ENCODE measurements at regions not wholly inside any gene's neighbourhood (a gene's known extent, or its start where the extent isn't known, plus 50 kb on each side); places are given as distances from the start of the nearest gene placed in this dataset.
A peak's percentile ranks its signal among the peaks of the same experiment; 100 is the strongest.

GRCh38 chr3:161576714-161577510 lies 80.3 kb downstream of the OTOL1 start:
- H3K4me3 ChIP-seq (ENCODE audit: low read depth in 2 of 2, low read length in 1 of 2): peak overlapping the region in 1 of 2 experiments; percentile 14; a peak in 1 of 4 replicates
- no peaks in the 10 kb centered on the region for H3K9me3 ChIP-seq
- no peak overlapping the region for H3K4me2 ChIP-seq
- no peak overlapping the region for H3K27ac ChIP-seq (ENCODE audit: low read depth in 2 of 2, low read length in 1 of 2)
- CTCF ChIA-PET: no interaction called here
- no peaks in the 10 kb centered on the region for H3K36me3 ChIP-seq (replicated peaks in 1 of 2; ENCODE audit: control insufficient read depth in 1 of 2, insufficient read depth in 2 of 2, low read length in 1 of 2)
- H3K9ac ChIP-seq: no peak overlapping the region
- no peak overlapping the region for H2AFZ ChIP-seq (ENCODE audit: low read depth)
- H3K79me2 ChIP-seq (ENCODE audit: insufficient read depth): no peaks in the 10 kb centered on the region
- H4K20me1 ChIP-seq (ENCODE audit: insufficient read depth): no peaks in the 10 kb centered on the region
- peak; percentile 20 for DNase-seq
- POLR2A ChIA-PET: no interaction called here
- H3K4me1 ChIP-seq (ENCODE audit: control insufficient read depth in 1 of 2, insufficient read depth in 2 of 2, low read depth in 1 of 2, low read length in 1 of 2): peaks cover 0 to 5% of the 10 kb centered on the region in 2 experiments; a peak in 2 of 4 replicates
- TF ChIP-seq RCOR1 (IDR thresholded peaks at IDR 0.05; ENCODE audit: low read length) (no peak), EP300 (IDR thresholded peaks at IDR 0.05; ENCODE audit: borderline replicate concordance in 1 of 2, low read depth in 1 of 2, low read length in 1 of 2) (peak in 1 of 2 experiments; percentile 11; a peak in 1 of 4 replicates), GATA2 (CRISPR knock-in tag; IDR thresholded peaks at IDR 0.05) (peak; percentile 64)
- 30% methylated on average over 9 of the region's 9 CpGs for WGBS (ENCODE audit: low lambda C conversion rate)
- H3K27me3 ChIP-seq (ENCODE audit: insufficient read depth): no peaks in the 10 kb centered on the region
- no peaks in the 10 kb centered on the region for H3F3A ChIP-seq (replicated peaks; ENCODE audit: insufficient read depth)
- H3K9me2 ChIP-seq: no peaks in the 10 kb centered on the region

DNA sequence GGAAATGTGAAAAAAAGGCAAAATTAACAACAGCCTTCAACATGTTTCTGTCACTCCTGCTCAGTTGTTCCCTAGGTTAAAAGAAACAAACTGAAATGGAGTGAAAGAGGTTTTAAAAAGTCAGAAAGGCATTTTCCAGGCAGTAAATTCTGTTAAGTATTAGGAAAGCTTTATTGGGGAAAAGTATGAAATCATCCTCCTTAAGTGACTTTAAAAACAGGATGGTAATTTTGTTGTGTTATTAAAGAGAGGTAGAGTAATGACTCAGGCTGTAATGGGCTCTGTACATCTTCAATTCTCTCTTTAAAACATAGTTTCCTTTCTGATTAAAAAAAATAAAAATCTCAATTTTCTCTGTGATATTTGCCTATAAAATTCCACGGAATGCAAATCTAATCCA lies 81.1 kb downstream of the OTOL1 start:
- Histone ChIP-seq H3K27ac (ENCODE audit: low read depth in 2 of 2, low read length in 1 of 2) (no peak overlapping the region), H2AFZ (ENCODE audit: low read depth) (no peak overlapping the region; the same call in 1 of the 2 replicates), H4K20me1 (ENCODE audit: insufficient read depth) (no peaks in the 10 kb centered on the region), H3K36me3 (replicated peaks in 1 of 2; ENCODE audit: control insufficient read depth in 1 of 2, insufficient read depth in 2 of 2, low read length in 1 of 2) (no peaks in the 10 kb centered on the region), H3F3A (replicated peaks; ENCODE audit: insufficient read depth) (no peaks in the 10 kb centered on the region), H3K9me3 (no peaks in the 10 kb centered on the region), H3K9ac (no peak overlapping the region), H3K4me3 (ENCODE audit: low read depth in 2 of 2, low read length in 1 of 2) (no peak overlapping the region), H3K9me2 (no peaks in the 10 kb centered on the region), H3K27me3 (ENCODE audit: insufficient read depth) (no peaks in the 10 kb centered on the region), H3K4me2 (no peak overlapping the region), H3K4me1 (ENCODE audit: control insufficient read depth in 1 of 2, insufficient read depth in 2 of 2, low read depth in 1 of 2, low read length in 1 of 2) (peaks cover 0 to 5% of the 10 kb centered on the region in 2 experiments; a peak in 2 of 4 replicates), H3K79me2 (ENCODE audit: insufficient read depth) (no peaks in the 10 kb centered on the region)
- ChIA-PET POLR2A (no interaction called here), CTCF (no interaction called here)
- WGBS (ENCODE audit: low lambda C conversion rate): 71% methylated on average over 1 of the region's 1 CpG
- no peak for DNase-seq
- no peak for TF ChIP-seq EZH2phosphoT487 (IDR thresholded peaks at IDR 0.05; ENCODE audit: borderline replicate concordance, low read depth)
- TF ChIP-seq USF1 (IDR thresholded peaks at IDR 0.05; ENCODE audit: borderline replicate concordance, low read depth): no peak
- no peak for TF ChIP-seq PBX3 (IDR thresholded peaks at IDR 0.05)
